Prostate gland (tissue), 2 donors: ENCODE measurements at regions not wholly inside any gene's neighbourhood (a gene's known extent, or its start where the extent isn't known, plus 50 kb on each side); places are given as distances from the start of the nearest gene placed in this dataset.

Experiments used
- DNase-seq: peaks from one replicate; pipeline ENCODE4 v3.0.0-alpha.2; 2019; ENCODE audit warnings: low spot score
- H3K27ac ChIP-seq, 2 donors: fragments of 200-600 bp; sonication (generic); 2 replicates each; pipeline ENCODE4 v1.5.1; 2017 to 2019
- H3K27me3 ChIP-seq: fragments of 200-600 bp; sonication (generic); replicated peaks from 2 replicates; pipeline ENCODE4 v1.5.1; 2019; ENCODE audit not compliant: insufficient read depth
- H3K36me3 ChIP-seq, 2 donors: fragments of 200-600 bp; sonication (generic); 1 replicate in 1 of 2; 2 replicates in 1 of 2; pipeline versions ENCODE4 v1.5.1 to v1.8.1; 2017 to 2019
- H3K4me1 ChIP-seq: fragments of 200-600 bp; sonication (generic); replicated peaks from 2 replicates; pipeline ENCODE4 v1.5.1; 2019
- H3K4me3 ChIP-seq, 2 donors: fragments of 200-600 bp; sonication (generic); 2 replicates each; pipeline ENCODE4 v1.5.1; 2017 to 2019
- H3K9me3 ChIP-seq: fragments of 200-600 bp; sonication (generic); 2 replicates; pipeline ENCODE4 v1.5.1; 2017
- CTCF ChIP-seq, 4 experiments: fragments of 200-600 bp in 2 of 4; fragments of 450-650 bp in 2 of 4; sonication (generic) in 2 of 4; IDR thresholded peaks; 1 replicate in 3 of 4; 2 replicates in 1 of 4; pipeline ENCODE4 v1.5.1; 2016 to 2019; ENCODE audit warnings: antibody characterized with exemption in 4 of 4, mild to moderate bottlenecking in 2 of 4, moderate library complexity in 2 of 4
- POLR2A ChIP-seq: fragments of 450-650 bp; IDR thresholded peaks from one replicate; pipeline ENCODE4 v1.6.1; 2016; ENCODE audit warnings: antibody characterized with exemption, mild to moderate bottlenecking
- POLR2AphosphoS5 ChIP-seq: sonication (generic); formaldehyde crosslinking; IDR thresholded peaks from one replicate; pipeline ENCODE4 v1.6.1; 2017; ENCODE audit warnings: antibody characterized with exemption
- WGBS: methylation state at CpG from one replicate; pipeline ENCODE4 v1.1.5; 2018; 5-methylcytosine and 5-hydroxymethylcytosine counted together
- intact Hi-C: fragments of 100-400 bp; cut with DNase I; formaldehyde crosslinking; loops from one replicate; pipeline ENCODE4 v1.14.2; 2022

DNA sequence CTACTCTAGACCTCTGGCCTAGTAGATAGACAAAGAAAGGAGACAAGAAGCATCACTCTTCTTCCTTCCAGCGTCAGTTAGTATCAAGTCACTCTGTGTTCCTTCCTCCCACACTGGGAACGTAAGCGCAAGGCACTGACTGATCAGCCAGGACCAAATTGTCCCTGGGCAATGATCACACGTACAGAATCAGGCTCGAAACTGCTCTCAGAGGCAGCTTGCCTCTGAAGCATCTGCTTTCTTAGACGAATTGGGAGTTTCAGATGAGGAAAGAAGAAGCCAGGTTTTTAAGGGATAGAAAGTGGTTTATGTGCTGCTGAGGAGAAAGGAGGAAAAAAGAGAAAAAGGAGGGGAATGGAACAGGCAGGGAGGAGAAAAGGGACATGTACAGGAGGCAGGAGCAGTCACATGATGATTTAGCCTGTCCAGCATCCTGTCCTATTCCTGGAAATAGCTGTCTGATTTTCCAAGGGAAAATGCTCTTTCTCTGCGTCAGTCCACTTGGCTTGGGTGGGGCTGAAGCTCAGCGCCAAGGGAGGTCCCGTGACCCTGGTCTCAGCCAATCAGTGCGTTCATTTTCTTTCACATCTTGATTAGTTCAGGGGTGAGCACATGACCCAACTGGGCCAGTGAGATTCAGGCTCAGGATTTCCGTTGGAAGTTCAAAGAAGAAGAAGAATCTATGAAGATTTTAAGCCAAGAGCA lies 102.0 kb upstream of the PRICKLE2 start:
- no peaks in the 10 kb centered on the region for H3K4me1 ChIP-seq
- peak overlapping the region; percentile 61 to 70 for H3K27ac ChIP-seq
- H3K27me3 ChIP-seq, result no peaks in the 10 kb centered on the region
- H3K4me3 ChIP-seq, result no peak overlapping the region
- no peaks in the 10 kb centered on the region for H3K9me3 ChIP-seq
- 62% methylated on average over 11 of the region's 11 CpGs for WGBS
- intact Hi-C loops, result no loop called here
- DNase-seq, result no peak
- TF ChIP-seq POLR2AphosphoS5, result no peak
- no peak for TF ChIP-seq CTCF (IDR thresholded peaks at IDR 0.05)
- TF ChIP-seq POLR2A, result no peak
- no peaks in the 10 kb centered on the region for H3K36me3 ChIP-seq

DNA sequence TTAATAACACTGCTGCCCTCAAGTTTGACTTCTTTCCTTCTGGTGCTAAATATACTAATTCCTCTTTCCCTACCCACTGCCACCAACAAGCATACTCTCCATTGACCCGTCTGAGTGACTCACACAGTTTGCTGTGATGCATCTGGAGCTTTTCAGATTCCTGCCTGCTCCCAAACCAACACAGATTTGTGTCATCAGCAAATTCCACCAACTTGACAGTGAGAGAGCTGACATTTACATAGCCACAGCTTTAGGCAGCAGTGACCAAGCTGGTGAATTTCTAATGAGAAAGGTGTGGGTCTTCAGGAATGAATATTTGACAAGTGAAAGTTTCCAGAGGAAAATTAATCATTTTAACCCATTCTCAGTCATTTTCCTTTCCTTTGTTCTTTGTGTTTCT lies 96.5 kb upstream of the PRICKLE2 start:
- WGBS, result 50% methylated on average over 1 of the region's 1 CpG
- DNase-seq, result no peak
- TF ChIP-seq CTCF (IDR thresholded peaks at IDR 0.05), result no peak
- no peak for TF ChIP-seq POLR2AphosphoS5
- TF ChIP-seq POLR2A, result no peak
- no peaks in the 10 kb centered on the region for H3K27me3 ChIP-seq
- intact Hi-C loops, result loop anchor here (5.0 kb wide), 1 partner anchor 49 kb away; no protein-coding TSS in a partner anchor
- no peaks in the 10 kb centered on the region for H3K4me1 ChIP-seq
- H3K36me3 ChIP-seq, result no peaks in the 10 kb centered on the region
- H3K9me3 ChIP-seq, result no peaks in the 10 kb centered on the region
- H3K27ac ChIP-seq, result no peak overlapping the region
- no peak overlapping the region for H3K4me3 ChIP-seq

DNA sequence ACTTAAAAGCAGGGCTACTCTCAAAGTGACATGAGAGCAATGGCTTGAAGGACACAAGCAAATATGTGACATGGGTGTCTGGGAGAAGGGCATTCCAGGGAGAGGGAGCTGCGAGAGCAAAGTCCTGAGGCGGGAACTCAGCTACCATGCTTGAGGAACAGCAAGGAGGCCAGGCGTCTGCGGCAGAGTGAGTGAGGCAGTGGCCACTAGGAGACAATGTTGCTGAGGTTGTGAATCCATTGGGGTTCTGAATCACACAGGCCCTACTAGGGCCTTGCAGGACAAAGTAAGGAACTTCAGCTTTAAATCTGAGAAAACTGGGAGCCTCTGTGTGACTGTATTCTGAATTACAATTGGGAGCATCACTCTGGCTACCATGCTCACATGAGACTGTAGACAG lies 94.1 kb upstream of the PRICKLE2 start:
- Histone ChIP-seq H3K36me3 (no peaks in the 10 kb centered on the region), H3K27ac (no peak overlapping the region), H3K4me1 (no peaks in the 10 kb centered on the region), H3K9me3 (no peaks in the 10 kb centered on the region), H3K27me3 (no peaks in the 10 kb centered on the region), H3K4me3 (no peak overlapping the region)
- intact Hi-C loops, result no loop called here
- 91% methylated on average over 4 of the region's 4 CpGs for WGBS
- DNase-seq, result no peak
- TF ChIP-seq POLR2AphosphoS5 (no peak), CTCF (IDR thresholded peaks at IDR 0.05) (no peak), POLR2A (no peak)

DNA sequence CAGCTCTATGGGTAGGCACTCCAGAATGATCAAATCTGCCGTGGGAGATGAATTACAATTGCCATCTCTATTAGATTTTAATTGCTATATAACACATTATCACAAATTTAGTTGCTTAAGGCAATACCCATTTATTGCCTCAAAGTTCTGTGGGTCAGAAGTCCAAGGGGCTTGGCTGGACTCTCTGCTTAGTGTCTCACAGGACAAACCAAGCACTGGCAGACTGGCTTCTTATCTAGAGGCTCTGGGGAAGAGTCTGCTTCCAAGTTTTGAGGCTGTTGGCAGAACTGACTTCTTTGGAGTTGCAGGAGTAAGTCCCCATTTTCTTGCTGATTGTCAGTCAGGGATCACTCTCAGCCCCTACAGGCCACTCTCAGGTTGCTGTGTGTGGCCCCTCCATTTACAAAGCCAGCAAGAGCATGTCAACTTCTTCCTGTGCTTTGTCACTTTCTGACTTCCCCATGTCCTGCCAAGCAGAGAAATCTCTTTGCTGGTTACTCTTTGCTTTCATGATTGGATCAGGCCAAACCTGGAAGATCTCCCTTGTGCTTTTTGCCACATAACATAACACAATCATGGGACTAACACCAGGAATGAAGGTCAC lies 93.5 kb upstream of the PRICKLE2 start:
- no peak for DNase-seq
- TF ChIP-seq POLR2AphosphoS5 (no peak), CTCF (IDR thresholded peaks at IDR 0.05) (no peak), POLR2A (no peak)
- Histone ChIP-seq H3K4me3 (no peak overlapping the region), H3K4me1 (no peaks in the 10 kb centered on the region), H3K27me3 (no peaks in the 10 kb centered on the region), H3K36me3 (no peaks in the 10 kb centered on the region), H3K9me3 (no peaks in the 10 kb centered on the region), H3K27ac (no peak overlapping the region)
- 100% methylated on average over 1 of the region's 1 CpG for WGBS
- intact Hi-C loops, result no loop called here

GRCh38 chr3:64318001-64318400 lies 92.7 kb upstream of the PRICKLE2 start:
- intact Hi-C loops, result no loop called here
- Histone ChIP-seq H3K4me3 (no peak overlapping the region), H3K27ac (no peak overlapping the region), H3K9me3 (no peaks in the 10 kb centered on the region), H3K4me1 (no peaks in the 10 kb centered on the region), H3K36me3 (no peaks in the 10 kb centered on the region), H3K27me3 (no peaks in the 10 kb centered on the region)
- TF ChIP-seq POLR2AphosphoS5 (no peak), POLR2A (no peak), CTCF (IDR thresholded peaks at IDR 0.05) (no peak)
- 92% methylated on average over 3 of the region's 3 CpGs for WGBS
- no peak for DNase-seq
